Osteoblast (primary cell): ENCODE measurements at regions not wholly inside any gene's neighbourhood (a gene's known extent, or its start where the extent isn't known, plus 50 kb on each side); places are given as distances from the start of the nearest gene placed in this dataset.

ENCODE experiments used
- DNase-seq: peaks from one replicate; pipeline ENCODE4 v3.0.0; 2011; ENCODE audit warnings: low spot score, mixed read lengths; ENCODE audit not compliant: insufficient read length; ENCODE audit errors: missing footprints
- H2AFZ ChIP-seq: 2 replicates; pipeline ENCODE4 v1.6.0; 2011; ENCODE audit warnings: mild to moderate bottlenecking, low read length
- H3K27ac ChIP-seq: 2 replicates; pipeline ENCODE4 v1.5.1; 2011; ENCODE audit warnings: mild to moderate bottlenecking, low read depth, low read length, moderate library complexity
- H3K27me3 ChIP-seq: 2 replicates; pipeline ENCODE4 v1.6.0; 2012; ENCODE audit warnings: mild to moderate bottlenecking, control low read depth, inconsistent platforms, low read length, moderate library complexity; ENCODE audit not compliant: insufficient read depth
- H3K36me3 ChIP-seq: 2 replicates; pipeline ENCODE4 v1.5.1; 2011; ENCODE audit warnings: mild to moderate bottlenecking, low read length, control low read depth, moderate library complexity; ENCODE audit not compliant: insufficient read depth
- H3K4me1 ChIP-seq: 2 replicates; pipeline ENCODE4 v1.5.1; 2011; ENCODE audit warnings: mild to moderate bottlenecking, low read length, control low read depth, moderate library complexity; ENCODE audit not compliant: insufficient read depth
- H3K4me2 ChIP-seq: 2 replicates; pipeline ENCODE4 v1.6.0; 2011; ENCODE audit warnings: mild to moderate bottlenecking, low read length; ENCODE audit not compliant: insufficient read depth
- H3K4me3 ChIP-seq: fragments of 200-600 bp; sonication (generic); 3 replicates; pipeline ENCODE4 v1.5.1; 2012; ENCODE audit warnings: mild to moderate bottlenecking, low read length, inconsistent platforms; ENCODE audit not compliant: insufficient read depth
- H3K79me2 ChIP-seq: 2 replicates; pipeline ENCODE4 v1.6.0; 2012; ENCODE audit warnings: mild to moderate bottlenecking, low read length, control low read depth, inconsistent platforms; ENCODE audit not compliant: insufficient read depth
- H3K9me3 ChIP-seq: 2 replicates; pipeline ENCODE4 v1.5.1; 2011; ENCODE audit warnings: low read depth, low read length, control low read depth
- H4K20me1 ChIP-seq: 2 replicates; pipeline ENCODE4 v1.6.0; 2012; ENCODE audit warnings: mild to moderate bottlenecking, low read length, control low read depth; ENCODE audit not compliant: insufficient read depth
- TF ChIP-seq, protein P1 (sequence below): IDR thresholded peaks from 2 replicates; pipeline ENCODE4 v1.5.1; 2011; ENCODE audit warnings: mild to moderate bottlenecking, low read depth, low read length, moderate library complexity; ENCODE audit errors: extremely low read depth

DNA sequence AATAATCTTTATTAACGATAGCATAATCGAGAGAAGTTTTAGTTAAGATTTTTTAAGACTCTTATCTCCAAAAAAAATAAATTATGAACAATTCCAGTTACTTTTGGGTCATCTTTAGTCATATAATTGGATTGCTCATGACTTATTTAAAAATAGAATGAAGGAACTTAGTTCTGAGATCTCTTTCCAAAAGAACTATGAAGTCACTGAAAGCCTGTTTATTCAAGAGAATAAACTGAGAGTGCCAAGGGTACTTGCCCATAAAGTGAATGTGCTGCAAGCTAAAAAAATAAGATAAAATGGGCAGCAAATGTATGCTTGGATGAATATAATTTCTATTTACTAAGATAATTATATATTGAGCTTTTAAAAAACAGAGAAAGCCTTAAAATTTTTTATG is 176.5 kb upstream of the PLSCR5 start:
- Histone ChIP-seq H3K79me2 (no peaks in the 10 kb centered on the region), H3K4me1 (peaks cover 37% of the 10 kb centered on the region), H3K27ac (peak overlapping the region; percentile 64), H3K9me3 (no peaks in the 10 kb centered on the region), H4K20me1 (no peaks in the 10 kb centered on the region), H3K4me3 (no peak overlapping the region), H3K27me3 (no peaks in the 10 kb centered on the region), H3K36me3 (no peaks in the 10 kb centered on the region), H2AFZ (no peak overlapping the region), H3K4me2 (peak overlapping the region; percentile 46)
- TF ChIP-seq, protein P1, sequence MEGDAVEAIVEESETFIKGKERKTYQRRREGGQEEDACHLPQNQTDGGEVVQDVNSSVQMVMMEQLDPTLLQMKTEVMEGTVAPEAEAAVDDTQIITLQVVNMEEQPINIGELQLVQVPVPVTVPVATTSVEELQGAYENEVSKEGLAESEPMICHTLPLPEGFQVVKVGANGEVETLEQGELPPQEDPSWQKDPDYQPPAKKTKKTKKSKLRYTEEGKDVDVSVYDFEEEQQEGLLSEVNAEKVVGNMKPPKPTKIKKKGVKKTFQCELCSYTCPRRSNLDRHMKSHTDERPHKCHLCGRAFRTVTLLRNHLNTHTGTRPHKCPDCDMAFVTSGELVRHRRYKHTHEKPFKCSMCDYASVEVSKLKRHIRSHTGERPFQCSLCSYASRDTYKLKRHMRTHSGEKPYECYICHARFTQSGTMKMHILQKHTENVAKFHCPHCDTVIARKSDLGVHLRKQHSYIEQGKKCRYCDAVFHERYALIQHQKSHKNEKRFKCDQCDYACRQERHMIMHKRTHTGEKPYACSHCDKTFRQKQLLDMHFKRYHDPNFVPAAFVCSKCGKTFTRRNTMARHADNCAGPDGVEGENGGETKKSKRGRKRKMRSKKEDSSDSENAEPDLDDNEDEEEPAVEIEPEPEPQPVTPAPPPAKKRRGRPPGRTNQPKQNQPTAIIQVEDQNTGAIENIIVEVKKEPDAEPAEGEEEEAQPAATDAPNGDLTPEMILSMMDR = no peak
- DNase-seq = no peak

DNA sequence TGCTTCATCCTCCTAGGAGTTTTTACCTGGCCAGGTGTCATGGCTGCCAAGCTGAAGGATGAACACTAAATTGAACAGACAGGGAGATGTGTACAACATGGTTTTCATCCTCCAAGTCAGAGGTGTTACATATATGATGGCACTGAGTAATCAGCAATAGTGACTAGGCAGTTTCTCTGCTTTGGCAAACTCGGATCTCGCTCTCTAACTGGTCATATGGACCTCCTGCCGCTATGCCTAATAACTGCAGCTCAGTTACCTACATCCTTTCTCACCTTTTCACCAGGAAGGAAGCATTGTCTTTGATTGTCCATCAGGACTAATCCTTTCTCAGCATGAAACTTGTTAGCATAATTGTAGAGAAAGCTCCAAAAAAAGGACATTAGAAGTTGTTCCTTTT is 175.9 kb upstream of the PLSCR5 start:
- peaks cover 37% of the 10 kb centered on the region for H3K4me1 ChIP-seq
- DNase-seq = no peak
- TF ChIP-seq, protein P1 = no peak

DNA sequence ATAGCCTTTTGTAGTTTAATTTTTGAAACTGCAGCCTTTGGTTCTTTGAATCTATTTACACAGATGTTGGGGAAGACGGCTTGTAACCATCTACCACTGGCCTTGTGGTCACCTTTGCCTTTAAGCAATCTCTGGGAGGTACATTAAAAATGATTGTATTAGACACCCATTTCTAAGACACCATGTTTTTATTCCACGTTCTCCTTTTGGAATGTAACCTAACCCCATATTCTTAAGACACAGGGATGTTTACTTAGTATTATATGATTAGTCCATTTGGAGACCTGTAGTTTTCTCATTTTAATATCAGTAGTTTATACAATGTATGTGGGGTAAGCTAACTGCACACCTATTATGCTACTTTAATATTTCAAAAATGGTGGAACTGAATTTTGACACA is 175.1 kb upstream of the PLSCR5 start:
- peaks cover 37% of the 10 kb centered on the region for H3K4me1 ChIP-seq
- H3K9me3 ChIP-seq = no peaks in the 10 kb centered on the region
- no peaks in the 10 kb centered on the region for H3K27me3 ChIP-seq
- H3K27ac ChIP-seq = no peak overlapping the region
- H3K4me2 ChIP-seq = no peak overlapping the region
- H3K79me2 ChIP-seq = no peaks in the 10 kb centered on the region
- no peak overlapping the region for H3K4me3 ChIP-seq
- peak; percentile 81 for DNase-seq
- TF ChIP-seq, protein P1 = no peak
- H3K36me3 ChIP-seq = no peaks in the 10 kb centered on the region
- no peaks in the 10 kb centered on the region for H4K20me1 ChIP-seq
- H2AFZ ChIP-seq = no peak overlapping the region

More for the DNA sequence above, 175.9 kb upstream of the PLSCR5 start:
- Histone ChIP-seq H3K4me3 (no peak overlapping the region), H3K9me3 (no peaks in the 10 kb centered on the region), H3K36me3 (no peaks in the 10 kb centered on the region), H3K27ac (peak overlapping the region; percentile 64), H3K79me2 (no peaks in the 10 kb centered on the region), H4K20me1 (no peaks in the 10 kb centered on the region), H2AFZ (peak overlapping the region; percentile 65), H3K27me3 (no peaks in the 10 kb centered on the region), H3K4me2 (peak overlapping the region; percentile 46)

DNA sequence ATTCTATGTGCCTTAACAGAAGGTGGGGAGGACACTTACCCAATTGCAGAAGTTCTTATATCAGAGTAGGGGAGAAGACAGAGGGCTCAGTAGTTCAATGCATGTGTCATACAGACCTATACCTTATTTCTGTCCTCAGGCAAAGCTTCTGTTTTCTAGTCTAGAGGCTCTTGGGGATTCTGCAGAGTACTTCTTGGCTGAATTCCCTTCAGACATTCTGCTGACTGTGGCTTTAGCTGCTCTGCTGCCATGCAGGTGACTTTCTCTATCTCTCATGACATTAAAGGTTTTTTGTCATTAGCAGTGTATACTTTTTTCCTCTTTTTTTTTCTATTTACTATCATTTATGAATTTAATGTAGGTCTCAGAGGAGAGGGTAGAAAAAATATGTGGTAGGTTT is 172.8 kb upstream of the PLSCR5 start:
- Histone ChIP-seq H4K20me1 (no peaks in the 10 kb centered on the region), H3K4me3 (no peak overlapping the region), H3K27ac (no peak overlapping the region), H3K4me2 (no peak overlapping the region), H3K4me1 (peaks cover 30% of the 10 kb centered on the region), H3K9me3 (no peaks in the 10 kb centered on the region), H3K79me2 (no peaks in the 10 kb centered on the region), H2AFZ (no peak overlapping the region), H3K36me3 (no peaks in the 10 kb centered on the region), H3K27me3 (no peaks in the 10 kb centered on the region)
- TF ChIP-seq, protein P1 = no peak
- DNase-seq = no peak
